Prostate gland (tissue), 2 donors: ENCODE measurements at regions not wholly inside any gene's neighbourhood (a gene's known extent, or its start where the extent isn't known, plus 50 kb on each side); places are given as distances from the start of the nearest gene placed in this dataset.

Experiments used
- DNase-seq: peaks from one replicate; pipeline ENCODE4 v3.0.0-alpha.2; 2019; ENCODE audit warnings: low spot score
- H3K27ac ChIP-seq, 2 donors: fragments of 200-600 bp; sonication (generic); 2 replicates each; pipeline ENCODE4 v1.5.1; 2017 to 2019
- H3K27me3 ChIP-seq: fragments of 200-600 bp; sonication (generic); replicated peaks from 2 replicates; pipeline ENCODE4 v1.5.1; 2019; ENCODE audit not compliant: insufficient read depth
- H3K36me3 ChIP-seq, 2 donors: fragments of 200-600 bp; sonication (generic); 1 replicate in 1 of 2; 2 replicates in 1 of 2; pipeline versions ENCODE4 v1.5.1 to v1.8.1; 2017 to 2019
- H3K4me1 ChIP-seq: fragments of 200-600 bp; sonication (generic); replicated peaks from 2 replicates; pipeline ENCODE4 v1.5.1; 2019
- H3K4me3 ChIP-seq, 2 donors: fragments of 200-600 bp; sonication (generic); 2 replicates each; pipeline ENCODE4 v1.5.1; 2017 to 2019
- H3K9me3 ChIP-seq: fragments of 200-600 bp; sonication (generic); 2 replicates; pipeline ENCODE4 v1.5.1; 2017
- POLR2A ChIP-seq: fragments of 450-650 bp; IDR thresholded peaks from one replicate; pipeline ENCODE4 v1.6.1; 2016; ENCODE audit warnings: antibody characterized with exemption, mild to moderate bottlenecking
- POLR2AphosphoS5 ChIP-seq: sonication (generic); formaldehyde crosslinking; IDR thresholded peaks from one replicate; pipeline ENCODE4 v1.6.1; 2017; ENCODE audit warnings: antibody characterized with exemption
- WGBS: methylation state at CpG from one replicate; pipeline ENCODE4 v1.1.5; 2018; 5-methylcytosine and 5-hydroxymethylcytosine counted together
- intact Hi-C: fragments of 100-400 bp; cut with DNase I; formaldehyde crosslinking; loops from one replicate; pipeline ENCODE4 v1.14.2; 2022
- TF ChIP-seq, protein P1 (sequence below), 4 experiments: fragments of 200-600 bp in 2 of 4; fragments of 450-650 bp in 2 of 4; sonication (generic) in 2 of 4; IDR thresholded peaks; 1 replicate in 3 of 4; 2 replicates in 1 of 4; pipeline ENCODE4 v1.5.1; 2016 to 2019; ENCODE audit warnings: antibody characterized with exemption in 4 of 4, mild to moderate bottlenecking in 2 of 4, moderate library complexity in 2 of 4

DNA sequence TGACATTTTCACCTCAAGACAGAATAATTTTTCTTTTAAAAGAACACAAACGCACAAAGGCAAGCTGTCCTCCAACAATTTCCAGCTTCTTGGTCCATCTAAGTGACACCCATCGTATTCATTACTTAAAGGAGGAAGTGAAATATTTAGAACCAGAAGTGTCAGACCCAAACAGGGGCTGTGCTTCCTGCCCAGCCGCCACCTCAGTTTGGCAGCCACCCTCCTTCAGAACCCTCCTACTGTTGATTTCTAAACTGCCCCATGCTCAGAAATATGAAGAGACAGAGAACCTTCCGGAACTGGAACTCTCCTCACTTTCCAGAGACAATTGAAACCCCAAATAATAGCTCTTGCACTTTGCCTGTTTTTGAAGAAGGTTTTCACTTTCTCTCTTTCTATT, 734.8 kb upstream of the SALL3 start:
- Histone ChIP-seq H3K4me3 (no peak overlapping the region), H3K9me3 (no peaks in the 10 kb centered on the region), H3K27ac (no peak overlapping the region), H3K27me3 (peaks cover 3% of the 10 kb centered on the region), H3K36me3 (no peaks in the 10 kb centered on the region), H3K4me1 (no peaks in the 10 kb centered on the region)
- no peak for TF ChIP-seq POLR2A
- no peak for TF ChIP-seq POLR2AphosphoS5
- WGBS: 65% methylated on average over 4 of the region's 4 CpGs
- DNase-seq: no peak
- intact Hi-C loops: no loop called here

- H3K36me3 ChIP-seq: no peaks in the 10 kb centered on the region
- H3K9me3 ChIP-seq: no peaks in the 10 kb centered on the region
- TF ChIP-seq POLR2A: no peak
- TF ChIP-seq, protein P1, sequence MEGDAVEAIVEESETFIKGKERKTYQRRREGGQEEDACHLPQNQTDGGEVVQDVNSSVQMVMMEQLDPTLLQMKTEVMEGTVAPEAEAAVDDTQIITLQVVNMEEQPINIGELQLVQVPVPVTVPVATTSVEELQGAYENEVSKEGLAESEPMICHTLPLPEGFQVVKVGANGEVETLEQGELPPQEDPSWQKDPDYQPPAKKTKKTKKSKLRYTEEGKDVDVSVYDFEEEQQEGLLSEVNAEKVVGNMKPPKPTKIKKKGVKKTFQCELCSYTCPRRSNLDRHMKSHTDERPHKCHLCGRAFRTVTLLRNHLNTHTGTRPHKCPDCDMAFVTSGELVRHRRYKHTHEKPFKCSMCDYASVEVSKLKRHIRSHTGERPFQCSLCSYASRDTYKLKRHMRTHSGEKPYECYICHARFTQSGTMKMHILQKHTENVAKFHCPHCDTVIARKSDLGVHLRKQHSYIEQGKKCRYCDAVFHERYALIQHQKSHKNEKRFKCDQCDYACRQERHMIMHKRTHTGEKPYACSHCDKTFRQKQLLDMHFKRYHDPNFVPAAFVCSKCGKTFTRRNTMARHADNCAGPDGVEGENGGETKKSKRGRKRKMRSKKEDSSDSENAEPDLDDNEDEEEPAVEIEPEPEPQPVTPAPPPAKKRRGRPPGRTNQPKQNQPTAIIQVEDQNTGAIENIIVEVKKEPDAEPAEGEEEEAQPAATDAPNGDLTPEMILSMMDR (IDR thresholded peaks at IDR 0.05): no peak
- TF ChIP-seq POLR2AphosphoS5: no peak
- H3K27me3 ChIP-seq: peaks cover 3% of the 10 kb centered on the region
- DNase-seq: no peak
- H3K4me3 ChIP-seq: no peak overlapping the region
- WGBS: 77% methylated on average over 9 of the region's 9 CpGs
- H3K4me1 ChIP-seq: no peaks in the 10 kb centered on the region
- intact Hi-C loops: no loop called here
- no peak overlapping the region for H3K27ac ChIP-seq
Observed at GRCh38 chr18:78245451-78245850, 734.2 kb upstream of the SALL3 start.

GRCh38 chr18:78246050-78246449, 733.6 kb upstream of the SALL3 start:
- TF ChIP-seq POLR2AphosphoS5: peak; percentile 20
- TF ChIP-seq, protein P1 (IDR thresholded peaks at IDR 0.05): no peak
- Histone ChIP-seq H3K9me3 (no peaks in the 10 kb centered on the region), H3K36me3 (no peaks in the 10 kb centered on the region), H3K27ac (no peak overlapping the region), H3K27me3 (peaks cover 3% of the 10 kb centered on the region), H3K4me3 (no peak overlapping the region), H3K4me1 (no peaks in the 10 kb centered on the region)
- peak; percentile 58 for DNase-seq
- 8% methylated on average over 8 of the region's 8 CpGs for WGBS
- intact Hi-C loops: no loop called here

GRCh38 chr18:78246588-78246987, 733.0 kb upstream of the SALL3 start:
- intact Hi-C loops: no loop called here
- no peaks in the 10 kb centered on the region for H3K4me1 ChIP-seq
- 57% methylated on average over 17 of the region's 17 CpGs for WGBS
- no peak for DNase-seq
- no peak overlapping the region for H3K27ac ChIP-seq
- H3K27me3 ChIP-seq: peaks cover 3% of the 10 kb centered on the region
- H3K36me3 ChIP-seq: no peaks in the 10 kb centered on the region
- H3K9me3 ChIP-seq: no peaks in the 10 kb centered on the region
- TF ChIP-seq, protein P1 (IDR thresholded peaks at IDR 0.05): no peak
- TF ChIP-seq POLR2A: no peak
- no peak for TF ChIP-seq POLR2AphosphoS5
- no peak overlapping the region for H3K4me3 ChIP-seq

DNA sequence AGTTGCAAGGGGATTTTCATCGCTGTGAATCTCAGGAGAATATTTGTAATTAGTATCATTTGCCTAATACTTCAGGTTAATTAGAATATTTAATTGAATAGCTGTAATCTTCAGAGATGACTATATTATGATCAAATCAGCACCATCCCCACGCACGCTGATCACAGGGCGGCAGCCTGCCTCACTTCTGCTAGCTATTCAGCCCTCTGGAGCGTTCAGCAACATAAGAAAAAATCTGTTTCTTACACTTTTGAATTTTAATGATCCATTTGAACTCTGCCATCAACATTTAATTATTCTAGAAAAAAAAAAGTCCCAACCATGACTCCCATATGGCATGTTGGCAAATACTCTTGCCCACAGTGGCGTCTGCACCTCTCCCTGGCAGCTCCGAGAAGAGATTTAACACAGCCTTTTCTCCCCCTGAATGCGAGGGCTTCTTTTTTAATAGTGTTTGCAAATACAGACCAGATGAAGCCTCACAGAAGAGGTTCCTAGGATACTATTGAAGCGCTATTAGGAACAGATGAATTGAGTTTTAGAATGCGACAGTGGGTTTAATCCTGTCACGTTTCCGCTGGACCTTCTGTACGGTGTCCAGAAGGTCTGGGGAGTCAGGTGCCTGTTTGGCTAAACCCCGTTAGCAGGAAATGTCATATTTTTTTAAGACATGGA, 731.9 kb upstream of the SALL3 start:
- intact Hi-C loops: no loop called here
- Histone ChIP-seq H3K36me3 (no peaks in the 10 kb centered on the region), H3K4me1 (no peaks in the 10 kb centered on the region), H3K9me3 (no peaks in the 10 kb centered on the region), H3K4me3 (no peak overlapping the region), H3K27me3 (peaks cover 3% of the 10 kb centered on the region), H3K27ac (no peak overlapping the region)
- TF ChIP-seq POLR2AphosphoS5 (no peak), POLR2A (no peak)
- TF ChIP-seq, protein P1 (IDR thresholded peaks at IDR 0.05): no peak
- DNase-seq: no peak
- 77% methylated on average over 14 of the region's 14 CpGs for WGBS
